WTC11 (cell line): ENCODE measurements at regions not wholly inside any gene's neighbourhood (a gene's known extent, or its start where the extent isn't known, plus 50 kb on each side); places are given as distances from the start of the nearest gene placed in this dataset.
"Not testable (repeated sequence)": the region's sequence is repeated elsewhere in the genome, so short reads cannot be mapped to it uniquely, and the experiment has no call there.

Experiments
- ATAC-seq: fragments of 200-7000 bp; cut with Tn5 transposase; 2 replicates; pipeline ENCODE4 v1.10.0; 2021; ENCODE audit warnings: mild to moderate bottlenecking, moderate library complexity
- CTCF ChIA-PET: fragments of 300-600 bp; sonication (Branson Sonifier 250); formaldehyde crosslinking; loops from one replicate; lab custom pipeline; 2021; ENCODE audit warnings: antibody characterized with exemption; lab: Charles Lee
- POLR2A ChIA-PET: fragments of 350-600 bp; sonication (Branson Sonifier 250); formaldehyde crosslinking; loops from one replicate; lab custom pipeline; 2021; ENCODE audit warnings: antibody characterized with exemption; lab: Charles Lee
- DNase-seq: peaks from one replicate; pipeline ENCODE4 v3.0.0; 2021; ENCODE audit warnings: low spot score
- H3K27ac Mint-ChIP-seq: 2 replicates; pipeline ENCODE4 v1.8.0; 2021; ENCODE audit warnings: mixed read lengths
- H3K27me3 Mint-ChIP-seq: 2 replicates; pipeline ENCODE4 v1.8.0; 2021; ENCODE audit warnings: low read depth, mild to moderate bottlenecking, moderate library complexity, mixed read lengths
- H3K36me3 Mint-ChIP-seq: 2 replicates; pipeline ENCODE4 v1.8.0; 2021; ENCODE audit warnings: mixed read lengths
- H3K4me1 Mint-ChIP-seq: 2 replicates; pipeline ENCODE4 v1.8.0; 2022; ENCODE audit warnings: mixed read lengths
- H3K4me3 Mint-ChIP-seq: 2 replicates; pipeline ENCODE4 v1.8.0; 2021; ENCODE audit warnings: mild to moderate bottlenecking, moderate library complexity, mixed read lengths
- H3K9me3 Mint-ChIP-seq: 2 replicates; pipeline ENCODE4 v1.8.0; 2021; ENCODE audit warnings: mixed read lengths
- NFATC4 ChIP-seq: fragments of 250-450 bp; sonication (Bioruptor Pico); IDR thresholded peaks from 2 replicates; pipeline ENCODE4 v1.9.0; 2021; ENCODE audit warnings: mild to moderate bottlenecking
- NFE2L1 ChIP-seq: sonication (generic); formaldehyde crosslinking; IDR thresholded peaks from 2 replicates; pipeline ENCODE4 v1.8.1; 2023; ENCODE audit warnings: missing genetic modification reagents
- OVOL2 ChIP-seq: fragments of 250-450 bp; sonication (Bioruptor Pico); IDR thresholded peaks from 2 replicates; pipeline ENCODE4 v1.9.0; 2021; ENCODE audit warnings: mild to moderate bottlenecking, borderline replicate concordance
- SMAD3 ChIP-seq: sonication (generic); formaldehyde crosslinking; IDR thresholded peaks from 2 replicates; pipeline ENCODE4 v1.8.0; 2022; ENCODE audit warnings: missing genetic modification reagents, mild to moderate bottlenecking, borderline replicate concordance
- ZNF121 ChIP-seq: sonication (generic); formaldehyde crosslinking; IDR thresholded peaks from 2 replicates; pipeline ENCODE4 v1.8.0; 2023; ENCODE audit warnings: missing genetic modification reagents
- ZNF263 ChIP-seq: sonication (generic); formaldehyde crosslinking; IDR thresholded peaks from 2 replicates; pipeline ENCODE4 v1.8.1; 2022; ENCODE audit warnings: low read depth, mild to moderate bottlenecking, moderate library complexity, missing genetic modification reagents
- ZNF317 ChIP-seq: sonication (generic); formaldehyde crosslinking; IDR thresholded peaks from 2 replicates; pipeline ENCODE4 v1.8.1; 2023; ENCODE audit warnings: low read depth, mild to moderate bottlenecking, moderate library complexity, missing genetic modification reagents, borderline replicate concordance
- TF ChIP-seq, protein P1 (sequence below): sonication (generic); formaldehyde crosslinking; IDR thresholded peaks from 2 replicates; pipeline ENCODE4 v1.8.0; 2022; ENCODE audit warnings: missing genetic modification reagents
- TF ChIP-seq, protein P2 (sequence below): sonication (generic); formaldehyde crosslinking; IDR thresholded peaks from 2 replicates; pipeline ENCODE4 v1.8.0; 2022; ENCODE audit warnings: mild to moderate bottlenecking, missing genetic modification reagents
- TF ChIP-seq, protein P3 (sequence below): sonication (generic); formaldehyde crosslinking; IDR thresholded peaks from 2 replicates; pipeline ENCODE4 v1.8.0; 2022; ENCODE audit warnings: mild to moderate bottlenecking, missing genetic modification reagents
- TF ChIP-seq, protein P4 (sequence below): fragments of 250-450 bp; sonication (Bioruptor Pico); IDR thresholded peaks from 2 replicates; pipeline ENCODE4 v1.9.0; 2021; ENCODE audit warnings: mild to moderate bottlenecking
- TF ChIP-seq, protein P5 (sequence below): sonication (generic); formaldehyde crosslinking; IDR thresholded peaks from 2 replicates; pipeline ENCODE4 v1.8.0; 2022; ENCODE audit warnings: mild to moderate bottlenecking, missing genetic modification reagents

DNA sequence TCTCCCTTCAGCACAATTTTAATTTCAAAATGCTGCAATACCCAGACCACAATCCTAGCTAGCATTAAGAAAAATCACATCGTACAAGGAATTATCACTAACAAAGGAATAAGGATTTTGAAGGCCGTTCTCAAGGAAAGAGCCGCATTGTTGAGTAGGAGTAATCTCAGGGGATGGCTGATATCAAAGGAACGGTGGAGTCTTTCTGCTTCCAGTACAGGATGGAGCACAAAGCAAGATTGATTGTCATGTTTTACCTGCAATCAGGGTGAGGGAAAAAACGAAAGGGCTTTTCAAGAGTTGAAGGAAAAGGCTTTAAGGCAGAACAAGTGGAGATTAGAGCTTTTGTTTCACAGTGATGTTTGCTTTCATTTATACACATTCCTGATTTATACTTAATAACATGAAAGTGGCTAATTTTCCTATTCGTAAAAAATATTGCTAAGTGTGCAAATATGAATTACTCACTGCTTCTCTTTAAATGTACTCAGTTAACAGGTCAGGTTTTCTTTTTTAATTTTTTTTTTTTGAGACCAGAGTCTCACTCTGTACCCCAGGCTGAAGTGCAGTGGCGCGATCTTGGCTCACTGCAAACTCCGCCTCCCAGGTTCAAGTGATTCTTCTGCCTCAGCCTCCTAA is 207.0 kb downstream of the TRIML1 start (continued):
- TF ChIP-seq, protein P1, sequence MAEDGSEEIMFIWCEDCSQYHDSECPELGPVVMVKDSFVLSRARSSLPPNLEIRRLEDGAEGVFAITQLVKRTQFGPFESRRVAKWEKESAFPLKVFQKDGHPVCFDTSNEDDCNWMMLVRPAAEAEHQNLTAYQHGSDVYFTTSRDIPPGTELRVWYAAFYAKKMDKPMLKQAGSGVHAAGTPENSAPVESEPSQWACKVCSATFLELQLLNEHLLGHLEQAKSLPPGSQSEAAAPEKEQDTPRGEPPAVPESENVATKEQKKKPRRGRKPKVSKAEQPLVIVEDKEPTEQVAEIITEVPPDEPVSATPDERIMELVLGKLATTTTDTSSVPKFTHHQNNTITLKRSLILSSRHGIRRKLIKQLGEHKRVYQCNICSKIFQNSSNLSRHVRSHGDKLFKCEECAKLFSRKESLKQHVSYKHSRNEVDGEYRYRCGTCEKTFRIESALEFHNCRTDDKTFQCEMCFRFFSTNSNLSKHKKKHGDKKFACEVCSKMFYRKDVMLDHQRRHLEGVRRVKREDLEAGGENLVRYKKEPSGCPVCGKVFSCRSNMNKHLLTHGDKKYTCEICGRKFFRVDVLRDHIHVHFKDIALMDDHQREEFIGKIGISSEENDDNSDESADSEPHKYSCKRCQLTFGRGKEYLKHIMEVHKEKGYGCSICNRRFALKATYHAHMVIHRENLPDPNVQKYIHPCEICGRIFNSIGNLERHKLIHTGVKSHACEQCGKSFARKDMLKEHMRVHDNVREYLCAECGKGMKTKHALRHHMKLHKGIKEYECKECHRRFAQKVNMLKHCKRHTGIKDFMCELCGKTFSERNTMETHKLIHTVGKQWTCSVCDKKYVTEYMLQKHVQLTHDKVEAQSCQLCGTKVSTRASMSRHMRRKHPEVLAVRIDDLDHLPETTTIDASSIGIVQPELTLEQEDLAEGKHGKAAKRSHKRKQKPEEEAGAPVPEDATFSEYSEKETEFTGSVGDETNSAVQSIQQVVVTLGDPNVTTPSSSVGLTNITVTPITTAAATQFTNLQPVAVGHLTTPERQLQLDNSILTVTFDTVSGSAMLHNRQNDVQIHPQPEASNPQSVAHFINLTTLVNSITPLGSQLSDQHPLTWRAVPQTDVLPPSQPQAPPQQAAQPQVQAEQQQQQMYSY (CRISPR knock-in tag), result no peak
- no peak for TF ChIP-seq NFATC4 (CRISPR knock-in tag)
- TF ChIP-seq, all 79 proteins: peak for 0

DNA sequence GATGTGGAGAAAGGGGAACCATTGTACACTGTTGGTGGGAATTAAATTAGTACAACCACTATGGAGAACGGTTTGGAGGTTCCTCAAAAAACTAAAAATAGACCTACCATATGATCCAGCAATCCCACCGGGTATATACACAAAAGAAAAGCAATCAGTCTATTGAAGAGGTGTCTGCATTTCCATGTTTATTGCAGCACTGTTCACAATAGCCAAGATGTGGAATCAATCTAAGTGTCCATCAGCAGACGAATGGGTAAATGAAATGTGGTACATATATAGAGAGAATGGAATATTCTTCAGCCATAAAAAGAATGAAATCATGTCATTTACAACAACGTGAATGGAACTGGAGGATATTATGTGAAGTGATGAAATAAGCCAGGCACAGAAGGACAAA is 208.1 kb downstream of the TRIML1 start:
- POLR2A ChIA-PET, result no interaction called here
- Mint-ChIP-seq H3K4me1 (peaks cover 5% of the 10 kb centered on the region), H3K9me3 (peaks cover 13% of the 10 kb centered on the region), H3K4me3 (no peak overlapping the region), H3K27ac (no peak overlapping the region), H3K36me3 (peaks cover 2% of the 10 kb centered on the region; the same call in 1 of the 2 replicates), H3K27me3 (no peaks in the 10 kb centered on the region)
- CTCF ChIA-PET, result interaction anchor here (0.8 kb wide), 1 partner anchor 432 kb away, joined by 3 read pairs; no protein-coding TSS in a partner anchor
- DNase-seq, result no peak
- no peak for ATAC-seq
- TF ChIP-seq NFE2L1 (CRISPR knock-in tag) (no peak), ZNF317 (CRISPR knock-in tag) (no peak), ZNF263 (CRISPR knock-in tag) (no peak), OVOL2 (CRISPR knock-in tag) (no peak), SMAD3 (no peak), ZNF121 (CRISPR knock-in tag) (no peak)
- TF ChIP-seq, protein P2, sequence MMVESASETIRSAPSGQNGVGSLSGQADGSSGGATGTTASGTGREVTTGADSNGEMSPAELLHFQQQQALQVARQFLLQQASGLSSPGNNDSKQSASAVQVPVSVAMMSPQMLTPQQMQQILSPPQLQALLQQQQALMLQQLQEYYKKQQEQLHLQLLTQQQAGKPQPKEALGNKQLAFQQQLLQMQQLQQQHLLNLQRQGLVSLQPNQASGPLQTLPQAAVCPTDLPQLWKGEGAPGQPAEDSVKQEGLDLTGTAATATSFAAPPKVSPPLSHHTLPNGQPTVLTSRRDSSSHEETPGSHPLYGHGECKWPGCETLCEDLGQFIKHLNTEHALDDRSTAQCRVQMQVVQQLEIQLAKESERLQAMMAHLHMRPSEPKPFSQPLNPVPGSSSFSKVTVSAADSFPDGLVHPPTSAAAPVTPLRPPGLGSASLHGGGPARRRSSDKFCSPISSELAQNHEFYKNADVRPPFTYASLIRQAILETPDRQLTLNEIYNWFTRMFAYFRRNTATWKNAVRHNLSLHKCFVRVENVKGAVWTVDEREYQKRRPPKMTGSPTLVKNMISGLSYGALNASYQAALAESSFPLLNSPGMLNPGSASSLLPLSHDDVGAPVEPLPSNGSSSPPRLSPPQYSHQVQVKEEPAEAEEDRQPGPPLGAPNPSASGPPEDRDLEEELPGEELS (CRISPR knock-in tag), result no peak
- TF ChIP-seq, protein P3, sequence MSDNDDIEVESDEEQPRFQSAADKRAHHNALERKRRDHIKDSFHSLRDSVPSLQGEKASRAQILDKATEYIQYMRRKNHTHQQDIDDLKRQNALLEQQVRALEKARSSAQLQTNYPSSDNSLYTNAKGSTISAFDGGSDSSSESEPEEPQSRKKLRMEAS, result no peak
- TF ChIP-seq, protein P4, sequence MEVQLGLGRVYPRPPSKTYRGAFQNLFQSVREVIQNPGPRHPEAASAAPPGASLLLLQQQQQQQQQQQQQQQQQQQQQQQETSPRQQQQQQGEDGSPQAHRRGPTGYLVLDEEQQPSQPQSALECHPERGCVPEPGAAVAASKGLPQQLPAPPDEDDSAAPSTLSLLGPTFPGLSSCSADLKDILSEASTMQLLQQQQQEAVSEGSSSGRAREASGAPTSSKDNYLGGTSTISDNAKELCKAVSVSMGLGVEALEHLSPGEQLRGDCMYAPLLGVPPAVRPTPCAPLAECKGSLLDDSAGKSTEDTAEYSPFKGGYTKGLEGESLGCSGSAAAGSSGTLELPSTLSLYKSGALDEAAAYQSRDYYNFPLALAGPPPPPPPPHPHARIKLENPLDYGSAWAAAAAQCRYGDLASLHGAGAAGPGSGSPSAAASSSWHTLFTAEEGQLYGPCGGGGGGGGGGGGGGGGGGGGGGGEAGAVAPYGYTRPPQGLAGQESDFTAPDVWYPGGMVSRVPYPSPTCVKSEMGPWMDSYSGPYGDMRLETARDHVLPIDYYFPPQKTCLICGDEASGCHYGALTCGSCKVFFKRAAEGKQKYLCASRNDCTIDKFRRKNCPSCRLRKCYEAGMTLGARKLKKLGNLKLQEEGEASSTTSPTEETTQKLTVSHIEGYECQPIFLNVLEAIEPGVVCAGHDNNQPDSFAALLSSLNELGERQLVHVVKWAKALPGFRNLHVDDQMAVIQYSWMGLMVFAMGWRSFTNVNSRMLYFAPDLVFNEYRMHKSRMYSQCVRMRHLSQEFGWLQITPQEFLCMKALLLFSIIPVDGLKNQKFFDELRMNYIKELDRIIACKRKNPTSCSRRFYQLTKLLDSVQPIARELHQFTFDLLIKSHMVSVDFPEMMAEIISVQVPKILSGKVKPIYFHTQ (CRISPR knock-in tag), result no peak
- TF ChIP-seq, protein P5, sequence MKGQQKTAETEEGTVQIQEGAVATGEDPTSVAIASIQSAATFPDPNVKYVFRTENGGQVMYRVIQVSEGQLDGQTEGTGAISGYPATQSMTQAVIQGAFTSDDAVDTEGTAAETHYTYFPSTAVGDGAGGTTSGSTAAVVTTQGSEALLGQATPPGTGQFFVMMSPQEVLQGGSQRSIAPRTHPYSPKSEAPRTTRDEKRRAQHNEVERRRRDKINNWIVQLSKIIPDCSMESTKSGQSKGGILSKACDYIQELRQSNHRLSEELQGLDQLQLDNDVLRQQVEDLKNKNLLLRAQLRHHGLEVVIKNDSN (CRISPR knock-in tag), result no peak

DNA sequence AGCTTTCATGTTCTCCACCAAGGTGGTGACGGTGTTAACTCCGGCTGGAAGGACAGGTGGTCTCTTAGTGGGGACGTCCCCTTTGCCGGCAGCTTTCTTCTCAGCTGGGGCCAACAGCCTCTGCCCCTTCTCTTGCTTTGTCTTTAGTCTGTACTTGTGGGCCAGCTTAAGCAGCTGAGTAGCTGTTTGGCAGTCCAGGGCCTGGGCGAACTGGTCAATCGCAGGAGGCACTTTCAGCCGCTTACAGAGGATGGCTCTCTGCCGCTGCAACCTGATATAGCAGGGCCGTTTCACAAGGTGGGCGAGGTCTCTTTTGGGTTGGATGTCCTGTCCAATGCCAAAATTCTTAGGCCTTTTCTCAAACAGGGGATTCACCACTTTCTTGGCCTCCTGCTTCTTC is 210.3 kb downstream of the TRIML1 start:
- DNase-seq, H3K4me3 Mint-ChIP-seq, CTCF ChIA-PET, H3K4me1 Mint-ChIP-seq, H3K27me3 Mint-ChIP-seq, H3K36me3 Mint-ChIP-seq, ATAC-seq, POLR2A ChIA-PET, H3K27ac Mint-ChIP-seq: not testable (repeated sequence)
- peaks cover 19% of the 10 kb centered on the region for H3K9me3 Mint-ChIP-seq
